NCI-H345 treated with DMSO at 0.1 percent for 48 hours (cell line): ENCODE measurements at regions not wholly inside any gene's neighbourhood (a gene's known extent, or its start where the extent isn't known, plus 50 kb on each side); places are given as distances from the start of the nearest gene placed in this dataset.
A peak's percentile ranks its signal among the peaks of the same experiment; 100 is the strongest.
"Not testable (repeated sequence)": the region's sequence is repeated elsewhere in the genome, so short reads cannot be mapped to it uniquely, and the experiment has no call there.

Experiments used
- DNase-seq: peaks from one replicate; lab custom pipeline; 2025; ENCODE audit not compliant: unreplicated experiment; lab: John Stamatoyannopoulos, UW

GRCh38 chr14:104230946-104231345 lies 92.6 kb downstream of the KIF26A start:
- no peak for DNase-seq

- no peak for DNase-seq
Measured at GRCh38 chr14:104232070-104232484, 93.7 kb downstream of the KIF26A start.

- DNase-seq: not testable (repeated sequence)
Measured at GRCh38 chr14:104234007-104234786, 95.8 kb downstream of the KIF26A start.

GRCh38 chr14:104235686-104236085 lies 97.3 kb downstream of the KIF26A start:
- no peak for DNase-seq

- DNase-seq: no peak
Measured at GRCh38 chr14:104237651-104238423, 99.5 kb downstream of the KIF26A start.

- no peak for DNase-seq
Measured at GRCh38 chr14:104238424-104239184, 100.2 kb downstream of the KIF26A start.

- DNase-seq: no peak
Measured at GRCh38 chr14:104239185-104239775, 100.9 kb downstream of the KIF26A start.

GRCh38 chr14:104239861-104240301 lies 101.5 kb downstream of the KIF26A start:
- no peak for DNase-seq

- peak; percentile 62 for DNase-seq
Measured at GRCh38 chr14:104240434-104241157, 102.2 kb downstream of the KIF26A start.

- DNase-seq: no peak
Measured at GRCh38 chr14:104243200-104243599, 104.8 kb downstream of the KIF26A start.

- DNase-seq: no peak
Measured at GRCh38 chr14:104244221-104245011, 106.0 kb downstream of the KIF26A start.

GRCh38 chr14:104245075-104245474 lies 106.7 kb downstream of the KIF26A start:
- no peak for DNase-seq

- no peak for DNase-seq
Measured at GRCh38 chr14:104245723-104246122, 107.3 kb downstream of the KIF26A start.

- no peak for DNase-seq
Measured at GRCh38 chr14:104246401-104247335, 108.3 kb downstream of the KIF26A start.

- DNase-seq: no peak
Measured at GRCh38 chr14:104247336-104248202, 109.2 kb downstream of the KIF26A start.

- DNase-seq: no peak
Measured at GRCh38 chr14:104248203-104249055, 110.0 kb downstream of the KIF26A start.

- no peak for DNase-seq
Measured at GRCh38 chr14:104249089-104249488, 110.7 kb downstream of the KIF26A start.
